PC-3 (cell line): ENCODE measurements at regions not wholly inside any gene's neighbourhood (a gene's known extent, or its start where the extent isn't known, plus 50 kb on each side); places are given as distances from the start of the nearest gene placed in this dataset.
"Not testable (repeated sequence)": the region's sequence is repeated elsewhere in the genome, so short reads cannot be mapped to it uniquely, and the experiment has no call there.

Experiments used
- ATAC-seq: fragments of 200-7000 bp; cut with Tn5 transposase; 2 replicates; pipeline ENCODE4 v1.9.1; 2020; ENCODE audit warnings: mild to moderate bottlenecking, moderate library complexity
- BruUV-seq: library from RNA; stranded (reverse); fragments of 400-500 nt; replicated peaks from 2 replicates; lab custom pipeline; 2021; lab: Mats Ljungman, UMichigan
- CTCF ChIA-PET: fragments of 300-600 bp; sonication (Branson Sonifier 250); formaldehyde crosslinking; loops from one replicate; lab custom pipeline; 2022; ENCODE audit warnings: antibody characterized with exemption; lab: Charles Lee
- POLR2A ChIA-PET: fragments of 300-600 bp; sonication (Branson Sonifier 250); formaldehyde crosslinking; loops from one replicate; lab custom pipeline; 2022; ENCODE audit warnings: antibody characterized with exemption; ENCODE audit not compliant: unreplicated experiment; lab: Charles Lee
- DNase-seq: peaks from one replicate; pipeline ENCODE4 v3.0.0-alpha.2; 2015
- H2AFZ ChIP-seq: fragments of 300-600 bp; sonication (generic); 2 replicates; pipeline ENCODE4 v1.6.0; 2016; ENCODE audit warnings: antibody characterized with exemption, low read length
- H3F3A ChIP-seq: fragments of 300-600 bp; sonication (generic); one replicate; pipeline ENCODE4 v1.6.0; 2017; ENCODE audit warnings: antibody characterized with exemption, low read length, control low read depth, mild to moderate bottlenecking; ENCODE audit not compliant: unreplicated experiment
- H3K27ac ChIP-seq: fragments of 300-600 bp; sonication (generic); 2 replicates; pipeline ENCODE4 v1.5.1; 2016; ENCODE audit warnings: mild to moderate bottlenecking, low read length
- H3K27me3 ChIP-seq: fragments of 300-600 bp; sonication (generic); 2 replicates; pipeline ENCODE4 v1.6.1; 2016; ENCODE audit warnings: low read length, mixed read lengths
- H3K36me3 ChIP-seq: fragments of 300-600 bp; sonication (generic); 2 replicates; pipeline ENCODE4 v1.6.1; 2016; ENCODE audit warnings: low read depth, mixed run types, low read length, mixed read lengths
- H3K4me1 ChIP-seq: fragments of 300-600 bp; sonication (generic); 2 replicates; pipeline ENCODE4 v1.5.1; 2016; ENCODE audit warnings: low read length; ENCODE audit not compliant: insufficient read depth
- H3K4me2 ChIP-seq: fragments of 300-600 bp; sonication (generic); 2 replicates; pipeline ENCODE4 v1.6.0; 2016; ENCODE audit warnings: low read length
- H3K4me3 ChIP-seq: fragments of 300-600 bp; sonication (generic); 2 replicates; pipeline ENCODE4 v1.5.1; 2016; ENCODE audit warnings: mild to moderate bottlenecking, low read length, mixed read lengths
- H3K79me2 ChIP-seq: fragments of 300-600 bp; sonication (generic); 2 replicates; pipeline ENCODE4 v1.6.1; 2017; ENCODE audit warnings: low read length, mixed read lengths
- H3K9ac ChIP-seq: fragments of 300-600 bp; sonication (generic); 2 replicates; pipeline ENCODE4 v1.6.0; 2016; ENCODE audit warnings: mild to moderate bottlenecking, low read length
- H3K9me2 ChIP-seq: fragments of 300-600 bp; sonication (generic); replicated peaks from 2 replicates; pipeline ENCODE4 v1.6.1; 2016; ENCODE audit warnings: mixed run types, low read length, mixed read lengths
- H3K9me3 ChIP-seq: fragments of 300-600 bp; sonication (generic); 2 replicates; pipeline ENCODE4 v1.6.1; 2016; ENCODE audit warnings: low read length, mixed read lengths
- H4K20me1 ChIP-seq: fragments of 300-600 bp; sonication (generic); 2 replicates; pipeline ENCODE4 v1.6.1; 2016; ENCODE audit warnings: low read length, mixed read lengths
- EZH2 ChIP-seq: fragments of 300-600 bp; sonication (generic); IDR thresholded peaks from one replicate; pipeline ENCODE4 v1.6.1; 2017; ENCODE audit warnings: antibody characterized with exemption, mild to moderate bottlenecking, low read length; ENCODE audit not compliant: unreplicated experiment
- EZH2phosphoT487 ChIP-seq: fragments of 300-600 bp; sonication (generic); IDR thresholded peaks from 2 replicates; pipeline ENCODE4 v1.6.1; 2018; ENCODE audit warnings: mild to moderate bottlenecking, antibody characterized with exemption, low read length, borderline replicate concordance
- intact Hi-C: fragments of 100-400 bp; cut with micrococcal nuclease; formaldehyde crosslinking; loops from 2 replicates; pipeline ENCODE4 v1.9.0; 2023
- TF ChIP-seq, protein P1 (sequence below): fragments of 300-600 bp; sonication (generic); conservative IDR thresholded peaks from 2 replicates; pipeline ENCODE4 v1.5.1; 2017; ENCODE audit warnings: antibody characterized with exemption, low read depth, mild to moderate bottlenecking, low read length

DNA sequence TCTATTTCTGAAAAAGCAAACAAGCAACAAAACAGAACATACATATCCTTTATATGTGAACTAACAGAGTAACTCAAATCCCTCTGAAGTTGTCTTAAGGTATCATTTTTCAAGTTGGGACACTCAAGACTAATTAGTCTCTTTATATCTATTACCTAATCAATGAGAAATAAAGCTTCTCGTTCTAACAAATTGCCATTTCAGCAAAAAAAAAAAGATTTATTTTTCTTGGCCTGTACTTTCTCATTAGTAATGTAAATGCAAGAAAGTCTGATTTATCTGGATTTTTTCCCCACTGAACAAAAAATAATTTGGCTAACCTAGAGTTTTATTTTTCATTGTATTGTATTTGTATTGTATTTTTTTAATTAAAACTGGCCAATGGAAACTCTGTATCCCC, 176.1 kb upstream of the NOL4 start:
- H3K79me2 ChIP-seq = no peaks in the 10 kb centered on the region
- no peak for TF ChIP-seq EZH2phosphoT487
- TF ChIP-seq EZH2 = no peak
- TF ChIP-seq, protein P1, sequence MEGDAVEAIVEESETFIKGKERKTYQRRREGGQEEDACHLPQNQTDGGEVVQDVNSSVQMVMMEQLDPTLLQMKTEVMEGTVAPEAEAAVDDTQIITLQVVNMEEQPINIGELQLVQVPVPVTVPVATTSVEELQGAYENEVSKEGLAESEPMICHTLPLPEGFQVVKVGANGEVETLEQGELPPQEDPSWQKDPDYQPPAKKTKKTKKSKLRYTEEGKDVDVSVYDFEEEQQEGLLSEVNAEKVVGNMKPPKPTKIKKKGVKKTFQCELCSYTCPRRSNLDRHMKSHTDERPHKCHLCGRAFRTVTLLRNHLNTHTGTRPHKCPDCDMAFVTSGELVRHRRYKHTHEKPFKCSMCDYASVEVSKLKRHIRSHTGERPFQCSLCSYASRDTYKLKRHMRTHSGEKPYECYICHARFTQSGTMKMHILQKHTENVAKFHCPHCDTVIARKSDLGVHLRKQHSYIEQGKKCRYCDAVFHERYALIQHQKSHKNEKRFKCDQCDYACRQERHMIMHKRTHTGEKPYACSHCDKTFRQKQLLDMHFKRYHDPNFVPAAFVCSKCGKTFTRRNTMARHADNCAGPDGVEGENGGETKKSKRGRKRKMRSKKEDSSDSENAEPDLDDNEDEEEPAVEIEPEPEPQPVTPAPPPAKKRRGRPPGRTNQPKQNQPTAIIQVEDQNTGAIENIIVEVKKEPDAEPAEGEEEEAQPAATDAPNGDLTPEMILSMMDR = no peak
- no peak overlapping the region for H3K27ac ChIP-seq
- H4K20me1 ChIP-seq = no peaks in the 10 kb centered on the region
- H3K4me1 ChIP-seq = no peaks in the 10 kb centered on the region
- H3K4me2 ChIP-seq = no peak overlapping the region
- H3K9me2 ChIP-seq = no peaks in the 10 kb centered on the region
- no peak overlapping the region for H3K9ac ChIP-seq
- no peak for DNase-seq
- CTCF ChIA-PET = no interaction called here
- BruUV-seq = no TSS peak
- H3K9me3 ChIP-seq = no peaks in the 10 kb centered on the region
- no peak for ATAC-seq
- no peaks in the 10 kb centered on the region for H3K36me3 ChIP-seq
- no peaks in the 10 kb centered on the region for H3K27me3 ChIP-seq
- no peak overlapping the region for H3K4me3 ChIP-seq
- no peak overlapping the region for H2AFZ ChIP-seq
- POLR2A ChIA-PET = no interaction called here
- H3F3A ChIP-seq = no peaks in the 10 kb centered on the region
- intact Hi-C loops = no loop called here

DNA sequence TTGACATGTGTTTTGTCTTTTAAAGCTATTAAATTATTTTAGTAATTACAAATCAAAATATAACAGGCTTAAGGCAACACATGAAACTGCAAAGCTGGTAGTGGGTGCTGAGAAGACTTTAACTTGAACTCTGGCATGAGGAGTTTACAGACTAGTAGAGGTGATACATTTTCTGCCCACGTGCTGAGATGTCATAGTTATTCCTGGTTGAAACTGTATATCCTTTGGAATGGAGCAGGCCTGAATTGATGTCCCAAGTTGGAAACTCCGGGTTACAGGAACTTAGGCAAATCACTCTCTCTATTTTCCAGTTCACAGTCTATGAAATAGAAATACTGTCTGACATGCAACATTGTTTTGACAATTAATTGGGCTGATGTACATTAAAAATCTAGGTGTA, 177.1 kb upstream of the NOL4 start:
- POLR2A ChIA-PET = no interaction called here
- intact Hi-C loops = no loop called here
- BruUV-seq = no TSS peak

DNA sequence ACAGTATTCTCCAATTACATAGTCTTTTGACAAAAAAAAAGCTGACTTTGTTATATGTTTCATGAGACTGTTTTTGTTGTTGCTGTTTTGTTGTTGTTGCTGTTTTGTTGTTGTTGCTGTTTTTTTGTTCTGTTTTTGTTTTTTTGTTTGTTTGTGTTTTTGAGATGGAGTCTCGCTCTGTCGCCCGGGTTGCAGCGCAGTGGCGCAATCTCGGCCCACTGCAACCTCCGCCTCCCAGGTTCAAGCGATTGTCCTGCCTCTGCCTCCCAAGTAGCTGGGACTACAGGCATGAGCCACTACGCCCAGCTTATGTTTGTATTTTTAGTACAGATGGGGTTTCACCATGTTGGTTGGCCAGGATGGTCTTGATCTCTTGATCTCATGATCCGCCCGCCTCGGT, 182.8 kb upstream of the NOL4 start:
- POLR2A ChIA-PET, ATAC-seq, H3K4me1 ChIP-seq, DNase-seq, CTCF ChIA-PET, H3K4me3 ChIP-seq, H3K9me2 ChIP-seq, H3K79me2 ChIP-seq, H3K9ac ChIP-seq, intact Hi-C loops, H2AFZ ChIP-seq, H3K27me3 ChIP-seq, BruUV-seq, H3K4me2 ChIP-seq, H3F3A ChIP-seq, H3K36me3 ChIP-seq, H3K9me3 ChIP-seq, H4K20me1 ChIP-seq, H3K27ac ChIP-seq: not testable (repeated sequence)

More for the DNA sequence above, 177.1 kb upstream of the NOL4 start:
- Histone ChIP-seq H3K4me3 (no peak overlapping the region), H3K9ac (no peak overlapping the region), H3K27ac (no peak overlapping the region), H3K4me2 (no peak overlapping the region), H3K79me2 (no peaks in the 10 kb centered on the region), H3K9me3 (no peaks in the 10 kb centered on the region), H4K20me1 (no peaks in the 10 kb centered on the region), H2AFZ (no peak overlapping the region), H3K9me2 (no peaks in the 10 kb centered on the region), H3K4me1 (no peaks in the 10 kb centered on the region), H3K36me3 (no peaks in the 10 kb centered on the region), H3F3A (no peaks in the 10 kb centered on the region), H3K27me3 (no peaks in the 10 kb centered on the region)
- TF ChIP-seq, protein P1 = no peak
- TF ChIP-seq EZH2phosphoT487 = no peak
- no peak for TF ChIP-seq EZH2
- ATAC-seq (no peak), DNase-seq (no peak)
- CTCF ChIA-PET = no interaction called here
